DOHH2 (cell line): ENCODE measurements at regions not wholly inside any gene's neighbourhood (a gene's known extent, or its start where the extent isn't known, plus 50 kb on each side); places are given as distances from the start of the nearest gene placed in this dataset.

Source experiments
- EZH2phosphoT487 ChIP-seq: fragments of 200-600 bp; sonication (generic); IDR thresholded peaks from 2 replicates; pipeline ENCODE4 v1.6.1; 2017; ENCODE audit warnings: borderline replicate concordance, mild to moderate bottlenecking, antibody characterized with exemption, low read length, moderate library complexity, mixed read lengths
- TF ChIP-seq, protein P1 (sequence below): fragments of 200-600 bp; sonication (generic); IDR thresholded peaks from one replicate; pipeline ENCODE4 v1.5.1; 2014; ENCODE audit warnings: antibody characterized with exemption, mild to moderate bottlenecking, low read depth, low read length; ENCODE audit not compliant: poor library complexity, severe bottlenecking

DNA sequence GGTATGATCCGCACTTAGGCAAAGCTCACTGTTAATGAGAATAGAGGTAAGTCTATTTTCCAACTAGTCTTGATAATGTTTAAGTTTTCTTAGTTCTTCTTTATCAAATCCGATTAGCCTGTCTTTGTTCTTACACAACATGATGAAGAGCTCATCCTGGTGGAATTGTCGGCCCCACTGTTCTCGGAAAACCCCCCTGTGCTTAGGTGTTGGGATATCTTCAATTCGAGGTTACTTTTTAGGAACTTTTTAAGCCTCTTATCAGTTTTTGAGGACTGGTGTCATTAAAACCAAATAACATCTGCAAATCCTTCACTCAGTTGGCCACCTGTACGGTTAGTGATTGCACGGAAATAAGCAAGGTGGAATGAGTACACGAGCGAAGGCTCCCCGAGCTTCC lies 60.7 kb upstream of the KIF26B start:
- TF ChIP-seq, protein P1, sequence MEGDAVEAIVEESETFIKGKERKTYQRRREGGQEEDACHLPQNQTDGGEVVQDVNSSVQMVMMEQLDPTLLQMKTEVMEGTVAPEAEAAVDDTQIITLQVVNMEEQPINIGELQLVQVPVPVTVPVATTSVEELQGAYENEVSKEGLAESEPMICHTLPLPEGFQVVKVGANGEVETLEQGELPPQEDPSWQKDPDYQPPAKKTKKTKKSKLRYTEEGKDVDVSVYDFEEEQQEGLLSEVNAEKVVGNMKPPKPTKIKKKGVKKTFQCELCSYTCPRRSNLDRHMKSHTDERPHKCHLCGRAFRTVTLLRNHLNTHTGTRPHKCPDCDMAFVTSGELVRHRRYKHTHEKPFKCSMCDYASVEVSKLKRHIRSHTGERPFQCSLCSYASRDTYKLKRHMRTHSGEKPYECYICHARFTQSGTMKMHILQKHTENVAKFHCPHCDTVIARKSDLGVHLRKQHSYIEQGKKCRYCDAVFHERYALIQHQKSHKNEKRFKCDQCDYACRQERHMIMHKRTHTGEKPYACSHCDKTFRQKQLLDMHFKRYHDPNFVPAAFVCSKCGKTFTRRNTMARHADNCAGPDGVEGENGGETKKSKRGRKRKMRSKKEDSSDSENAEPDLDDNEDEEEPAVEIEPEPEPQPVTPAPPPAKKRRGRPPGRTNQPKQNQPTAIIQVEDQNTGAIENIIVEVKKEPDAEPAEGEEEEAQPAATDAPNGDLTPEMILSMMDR = no peak
- TF ChIP-seq EZH2phosphoT487 = no peak
